Stimulated activated CD4-positive, alpha-beta T cell treated with anti-CD3 and anti-CD28 coated beads, Interleukin-2, amount 100 ng/mL, for 24 hours (primary cell): ENCODE measurements at regions not wholly inside any gene's neighbourhood (a gene's known extent, or its start where the extent isn't known, plus 50 kb on each side); places are given as distances from the start of the nearest gene placed in this dataset.
"Not testable (repeated sequence)": the region's sequence is repeated elsewhere in the genome, so short reads cannot be mapped to it uniquely, and the experiment has no call there.

ENCODE experiments used
- DNase-seq, 2 donors: peaks; one replicate each; pipeline ENCODE4 v3.0.0-alpha.2; 2020

DNA sequence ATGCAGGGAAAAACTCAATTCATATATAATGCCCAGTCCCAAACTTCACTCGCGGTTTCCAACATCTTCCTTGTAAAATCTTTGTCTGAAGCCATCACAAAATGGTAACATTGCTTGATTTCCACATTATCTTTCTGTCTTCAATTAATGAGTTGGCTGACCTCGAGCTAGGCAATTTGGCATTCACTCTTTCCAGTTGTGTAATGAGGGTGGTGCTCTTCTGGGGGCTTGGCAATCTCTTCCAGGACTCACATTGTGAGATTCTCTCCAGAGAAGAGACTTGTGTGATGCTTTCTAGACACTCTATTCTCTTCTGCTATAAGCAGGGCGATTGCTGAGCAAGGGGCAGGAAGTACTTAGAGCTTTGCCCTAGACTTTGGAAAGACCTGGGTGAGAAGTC, 179.5 kb downstream of the JCAD start:
- no peak for DNase-seq

GRCh38 chr10:29878492-29878891, 180.9 kb downstream of the JCAD start:
- DNase-seq = no peak

DNA sequence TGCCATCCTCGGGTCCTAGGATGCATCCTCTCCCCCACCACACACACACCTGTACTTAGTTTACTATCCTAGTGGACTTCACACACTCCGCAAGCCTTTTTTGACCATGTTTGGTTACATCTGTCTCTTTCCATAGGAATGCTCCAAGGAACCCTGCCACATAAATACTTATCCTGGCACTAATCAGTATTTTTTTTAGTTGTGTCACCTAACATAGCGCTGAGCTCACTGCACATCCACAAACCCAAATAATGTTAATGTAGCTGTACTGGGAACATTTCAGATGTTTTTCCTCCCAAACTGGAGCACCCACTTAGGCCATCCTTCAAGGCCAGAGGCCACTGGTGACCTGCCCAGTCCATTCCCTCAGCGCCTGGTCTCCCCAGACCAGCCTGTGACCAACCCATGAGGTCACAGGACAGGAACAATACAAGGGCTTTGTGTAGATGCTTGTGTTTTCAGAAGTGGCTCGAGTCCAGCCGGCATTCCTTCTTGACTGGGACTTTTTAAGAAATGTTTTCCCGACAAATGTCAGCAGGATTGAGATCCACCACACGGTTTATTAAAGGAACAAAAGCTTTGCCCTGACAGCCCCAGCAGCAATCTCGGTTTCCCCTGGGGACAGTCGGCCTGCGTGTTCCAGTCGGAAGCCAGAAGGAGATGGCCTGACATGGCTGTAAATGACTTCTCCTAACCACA, 181.4 kb downstream of the JCAD start:
- no peak for DNase-seq

GRCh38 chr10:29876008-29876555, 183.3 kb downstream of the JCAD start:
- no peak for DNase-seq

- no peak for DNase-seq
Observed at GRCh38 chr10:29874606-29875269, 184.6 kb downstream of the JCAD start.

DNA sequence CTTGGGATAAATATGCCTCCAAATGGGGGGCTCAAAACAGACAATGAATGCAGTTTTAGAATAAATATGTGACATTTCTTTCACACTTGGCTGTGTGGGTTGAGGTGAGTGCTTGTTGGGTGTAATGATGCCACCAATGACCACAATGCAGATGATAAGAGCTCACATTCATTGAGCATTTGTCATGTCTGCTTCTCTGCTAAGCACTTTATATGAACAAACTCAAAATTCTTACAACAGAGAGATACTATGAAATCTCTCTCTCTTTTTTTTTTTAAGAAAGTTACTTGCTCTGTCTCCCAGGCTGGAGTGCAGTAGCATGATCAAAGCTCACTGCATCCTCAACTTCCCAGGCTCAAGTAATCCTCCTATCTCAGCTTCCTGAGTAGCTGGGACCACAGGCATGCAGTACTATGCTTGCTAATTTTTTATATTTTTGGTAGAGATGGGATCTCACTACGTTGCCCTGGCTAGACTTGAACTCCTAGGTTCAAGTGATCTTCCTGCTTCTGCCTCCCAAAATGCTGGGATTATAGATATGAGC, 185.4 kb downstream of the JCAD start:
- no peak for DNase-seq

GRCh38 chr10:29870522-29871044, 188.8 kb downstream of the JCAD start:
- no peak for DNase-seq

- DNase-seq = no peak
Observed at GRCh38 chr10:29869593-29869992, 189.8 kb downstream of the JCAD start.

DNA sequence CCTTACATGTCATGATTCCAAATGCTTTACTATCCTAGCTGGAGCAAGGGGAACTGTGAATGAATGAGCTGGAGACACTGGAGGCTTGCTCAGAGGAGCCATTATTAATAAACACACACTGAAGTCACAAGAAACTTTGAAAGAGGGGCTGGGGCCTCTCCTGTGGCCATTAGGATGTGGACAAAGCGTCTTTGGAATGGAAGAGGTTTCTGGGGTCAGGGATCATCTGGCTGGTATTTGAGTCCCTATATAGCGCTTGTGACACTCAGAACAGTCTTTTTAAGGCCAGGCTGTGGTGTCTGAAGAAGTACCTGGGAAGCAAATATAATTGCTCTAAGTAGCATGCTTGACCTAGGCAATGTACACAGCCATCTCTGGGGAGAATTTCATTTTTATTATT, 193.0 kb downstream of the JCAD start:
- DNase-seq = no peak

GRCh38 chr10:29865700-29866355, 193.6 kb downstream of the JCAD start:
- no peak for DNase-seq

DNA sequence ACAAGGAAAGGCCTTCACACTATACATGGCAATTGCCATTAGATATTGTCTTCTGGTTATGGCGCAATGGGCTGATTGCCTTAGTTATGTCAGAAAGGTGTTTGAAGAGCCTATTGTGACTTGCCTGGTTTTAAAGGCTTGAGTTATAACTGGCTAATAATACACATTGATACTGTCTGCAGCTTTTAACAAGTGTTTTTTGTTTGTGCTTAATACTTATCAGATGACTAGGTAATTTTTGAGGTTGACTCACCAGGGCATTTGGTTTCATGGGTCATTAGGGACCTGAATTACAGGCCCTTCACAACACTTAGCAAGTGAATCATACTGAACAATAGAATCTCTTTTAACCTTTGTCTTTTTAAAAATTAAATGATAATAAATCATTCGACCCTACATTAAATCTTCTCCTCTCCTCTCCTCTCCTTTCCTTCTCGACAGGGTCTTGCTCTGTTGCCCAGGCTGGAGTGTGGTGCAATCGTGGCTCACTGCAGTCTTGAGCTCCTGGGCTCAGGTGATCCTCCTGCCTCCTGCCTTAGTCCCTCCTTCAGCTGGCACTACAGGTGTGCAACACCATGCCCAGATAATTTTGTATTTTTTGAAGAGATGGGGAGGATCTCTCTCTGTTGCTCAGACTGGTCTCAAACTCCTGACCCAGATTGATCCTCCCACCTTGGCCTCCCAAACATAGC, 196.3 kb downstream of the JCAD start:
- no peak for DNase-seq

GRCh38 chr10:29861811-29862505, 197.4 kb downstream of the JCAD start:
- DNase-seq = no peak

DNA sequence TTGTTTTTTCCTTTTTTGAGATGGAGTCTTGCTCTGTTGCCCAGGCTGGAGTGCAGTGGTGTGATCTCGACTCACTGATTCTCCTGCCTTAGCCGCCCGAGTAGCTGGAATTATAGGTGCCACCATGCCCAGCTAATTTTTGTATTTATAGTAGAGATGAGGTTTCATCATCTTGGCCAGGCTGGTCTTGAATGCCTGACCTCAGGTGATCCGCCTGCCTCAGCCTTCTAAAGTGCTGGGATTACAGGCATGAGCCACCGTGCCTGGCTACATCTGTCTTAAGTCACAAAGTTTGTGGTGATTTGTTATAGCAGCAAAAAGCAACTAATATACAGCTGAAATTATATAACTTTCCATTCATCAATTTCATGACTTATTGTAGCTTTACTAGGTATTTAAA, 198.2 kb downstream of the JCAD start:
- not testable (repeated sequence) for DNase-seq

DNA sequence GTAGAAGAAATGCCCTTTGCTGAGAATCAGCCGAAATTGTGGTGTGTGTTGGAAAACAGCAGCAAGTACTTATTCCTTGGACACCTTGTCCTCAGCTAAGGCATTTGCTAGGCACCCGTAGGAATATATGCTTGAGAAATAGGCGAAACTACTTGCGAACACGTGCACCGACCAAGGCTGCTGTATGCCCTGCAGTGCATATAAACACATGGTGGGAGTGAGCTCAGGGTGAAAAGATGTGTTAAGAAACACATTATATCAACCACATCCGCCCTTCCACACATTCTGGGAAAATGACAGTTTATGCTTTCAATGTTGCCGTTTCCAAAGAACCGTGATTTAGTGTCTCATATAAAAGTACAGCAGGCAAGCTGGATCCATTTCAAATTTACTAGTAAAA, 199.2 kb downstream of the JCAD start:
- DNase-seq = no peak

DNA sequence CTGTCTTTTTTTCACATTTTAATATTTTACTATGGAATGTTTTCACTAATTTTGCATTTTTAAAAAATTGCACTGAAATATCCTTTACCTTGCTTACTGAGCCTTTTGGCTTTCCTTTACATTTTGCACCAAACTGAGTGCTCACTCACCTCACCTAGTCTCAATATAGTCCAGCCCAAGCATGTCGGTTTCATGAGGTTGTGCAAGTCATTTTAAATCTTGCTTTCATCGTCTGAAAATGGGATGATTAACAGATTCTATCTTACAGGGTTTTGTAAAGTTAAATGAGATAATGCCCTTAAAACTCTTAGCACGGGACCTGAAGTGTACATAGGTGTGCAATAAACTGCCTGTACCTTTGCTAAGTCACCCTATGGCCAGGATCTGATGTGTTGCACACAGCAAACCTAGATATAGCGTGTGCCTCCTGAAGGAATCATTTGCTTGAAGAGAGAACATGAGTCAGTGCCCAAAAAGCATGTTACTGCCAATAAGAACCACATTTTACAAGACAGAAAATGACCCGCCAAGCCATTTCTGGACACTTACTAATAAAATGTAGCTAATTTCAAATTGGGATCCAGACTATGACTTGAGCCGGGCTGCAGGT, 199.8 kb downstream of the JCAD start:
- no peak for DNase-seq

DNA sequence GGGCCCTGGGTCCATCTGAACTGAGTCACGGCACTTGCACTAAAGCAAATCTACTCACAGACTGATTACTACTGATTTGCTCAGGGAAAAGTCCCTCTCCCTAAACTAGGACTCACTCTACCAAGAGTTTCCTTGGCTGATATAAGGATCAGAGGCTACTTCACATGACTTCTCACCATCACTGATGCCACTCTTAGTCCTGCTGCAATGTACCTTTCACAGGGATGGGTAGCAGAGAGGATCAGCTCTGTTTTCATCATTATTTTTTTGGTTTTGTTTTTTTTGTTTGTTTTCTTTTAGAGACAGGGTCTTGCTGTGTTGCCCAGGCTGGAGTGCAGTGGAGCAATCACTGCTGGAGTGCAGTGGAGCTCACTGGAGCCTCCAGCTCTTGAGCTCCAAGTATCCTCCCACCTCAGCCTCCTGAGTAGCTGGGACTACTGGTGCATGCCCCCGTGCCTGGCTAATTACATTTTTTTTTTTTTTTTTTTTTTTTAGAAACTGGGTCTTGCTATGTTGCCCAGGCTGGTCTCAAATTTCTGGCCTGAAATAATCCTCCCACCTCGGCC, 200.6 kb downstream of the JCAD start:
- no peak for DNase-seq

- DNase-seq = peak in 1 of 2 donors; percentile 8
Observed at GRCh38 chr10:29857843-29858701, 201.3 kb downstream of the JCAD start.

- no peak for DNase-seq
Observed at GRCh38 chr10:29856295-29856694, 203.1 kb downstream of the JCAD start.

- DNase-seq = no peak
Observed at GRCh38 chr10:29853913-29854312, 205.5 kb downstream of the JCAD start.

DNA sequence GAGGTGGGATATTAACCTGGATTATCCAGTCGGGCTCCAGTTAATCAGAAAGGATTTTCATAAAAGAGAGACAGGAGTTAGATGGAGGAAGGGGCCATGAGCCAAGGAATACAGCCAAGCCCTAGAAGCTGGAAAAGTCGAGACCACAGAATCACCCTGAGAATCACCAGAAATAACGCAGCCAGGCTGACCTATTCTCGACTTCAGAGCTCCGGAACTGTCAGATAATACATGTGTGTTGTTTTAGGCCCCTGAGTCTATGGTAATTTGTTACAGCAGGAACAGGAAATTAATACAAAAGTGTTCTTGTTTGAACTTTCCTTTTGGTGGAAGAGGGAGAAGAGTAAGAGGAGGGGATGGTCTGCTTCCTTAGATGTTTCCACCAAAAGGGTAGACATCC, 208.1 kb downstream of the JCAD start:
- no peak for DNase-seq
